Panc1 (cell line): ENCODE measurements at regions not wholly inside any gene's neighbourhood (a gene's known extent, or its start where the extent isn't known, plus 50 kb on each side); places are given as distances from the start of the nearest gene placed in this dataset.

Experiments
- ATAC-seq: fragments of 200-7000 bp; cut with Tn5 transposase; 2 replicates; pipeline ENCODE4 v1.9.1; 2020; ENCODE audit warnings: mild to moderate bottlenecking, moderate library complexity
- BruUV-seq: library from RNA; stranded (reverse); fragments of 400-500 nt; replicated peaks from 2 replicates; lab custom pipeline; 2021; lab: Mats Ljungman, UMichigan
- CTCF ChIA-PET: fragments of 300-600 bp; sonication (Branson Sonifier 250); formaldehyde crosslinking; loops from one replicate; lab custom pipeline; 2022; ENCODE audit warnings: antibody characterized with exemption; lab: Charles Lee
- POLR2A ChIA-PET: fragments of 300-600 bp; sonication (Branson Sonifier 250); formaldehyde crosslinking; loops from one replicate; lab custom pipeline; 2022; ENCODE audit warnings: antibody characterized with exemption; lab: Charles Lee
- DNase-seq: peaks from one replicate; pipeline ENCODE4 v3.0.0-alpha.2; 2010; ENCODE audit warnings: low read depth, low spot score
- H3K27ac ChIP-seq: 2 replicates; pipeline ENCODE4 v1.5.1; 2011; ENCODE audit warnings: mild to moderate bottlenecking, low read length, inconsistent platforms
- H3K27me3 ChIP-seq: fragments of 200-500 bp; sonication (Bioruptor generic); 2 replicates; pipeline ENCODE4 v1.6.0; 2014; ENCODE audit warnings: low read length, inconsistent platforms; ENCODE audit not compliant: control insufficient read depth, insufficient read depth
- H3K36me3 ChIP-seq: fragments of 200-500 bp; sonication (Bioruptor generic); 2 replicates; pipeline ENCODE4 v1.5.1; 2014; ENCODE audit warnings: inconsistent platforms, mild to moderate bottlenecking, low read length, moderate library complexity; ENCODE audit not compliant: control insufficient read depth, insufficient read depth
- H3K4me1 ChIP-seq: 2 replicates; pipeline ENCODE4 v1.5.1; 2011; ENCODE audit warnings: inconsistent platforms, mild to moderate bottlenecking, low read length, moderate library complexity; ENCODE audit not compliant: control insufficient read depth, insufficient read depth
- H3K4me3 ChIP-seq, 2 experiments: 2 replicates each; pipeline ENCODE4 v1.5.1; 2011 to 2012; ENCODE audit warnings: low read depth in 2 of 2, low read length in 2 of 2, mild to moderate bottlenecking in 2 of 2, inconsistent platforms in 1 of 2, moderate library complexity in 1 of 2
- H3K9me3 ChIP-seq: fragments of 200-500 bp; sonication (Bioruptor generic); 2 replicates; pipeline ENCODE4 v1.5.1; 2014; ENCODE audit warnings: low read depth, mild to moderate bottlenecking, inconsistent platforms, low read length, moderate library complexity; ENCODE audit not compliant: control insufficient read depth, insufficient read depth
- POLR2AphosphoS5 ChIP-seq: IDR thresholded peaks from 2 replicates; pipeline ENCODE4 v1.6.1; 2012; ENCODE audit warnings: mild to moderate bottlenecking, low read depth, low read length, moderate library complexity
- SIN3A ChIP-seq: IDR thresholded peaks from 2 replicates; pipeline ENCODE4 v1.6.1; 2012; ENCODE audit warnings: low read depth, mild to moderate bottlenecking, low read length, moderate library complexity, borderline replicate concordance; ENCODE audit not compliant: insufficient read depth
- TCF7L2 ChIP-seq: IDR thresholded peaks from 2 replicates; pipeline ENCODE4 v1.6.1; 2011; ENCODE audit warnings: mild to moderate bottlenecking, low read depth, low read length, inconsistent platforms
- in situ Hi-C: cut with HindIII; loops from 2 replicates; pipeline ENCODE4 v1.10.0; 2016; ENCODE audit warnings: low sequenced_read_pairs, low pct_unique_long_range_greater_than_20kb
- intact Hi-C: fragments of 100-400 bp; cut with micrococcal nuclease; formaldehyde crosslinking; loops from one replicate; pipeline ENCODE4 v1.10.0; 2022; ENCODE audit not compliant: unreplicated experiment
- TF ChIP-seq, protein P1 (sequence below): fragments of 450-650 bp; IDR thresholded peaks from 2 replicates; pipeline ENCODE4 v1.5.1; 2017; ENCODE audit warnings: mild to moderate bottlenecking
- TF ChIP-seq, protein P2 (sequence below), 2 experiments: IDR thresholded peaks; 2 replicates each; pipeline ENCODE4 v1.6.1; 2011 to 2012; ENCODE audit warnings: low read depth in 2 of 2, control low read depth in 1 of 2, low read length in 1 of 2, mild to moderate bottlenecking in 1 of 2, moderate library complexity in 1 of 2; ENCODE audit not compliant: insufficient read depth in 1 of 2

DNA sequence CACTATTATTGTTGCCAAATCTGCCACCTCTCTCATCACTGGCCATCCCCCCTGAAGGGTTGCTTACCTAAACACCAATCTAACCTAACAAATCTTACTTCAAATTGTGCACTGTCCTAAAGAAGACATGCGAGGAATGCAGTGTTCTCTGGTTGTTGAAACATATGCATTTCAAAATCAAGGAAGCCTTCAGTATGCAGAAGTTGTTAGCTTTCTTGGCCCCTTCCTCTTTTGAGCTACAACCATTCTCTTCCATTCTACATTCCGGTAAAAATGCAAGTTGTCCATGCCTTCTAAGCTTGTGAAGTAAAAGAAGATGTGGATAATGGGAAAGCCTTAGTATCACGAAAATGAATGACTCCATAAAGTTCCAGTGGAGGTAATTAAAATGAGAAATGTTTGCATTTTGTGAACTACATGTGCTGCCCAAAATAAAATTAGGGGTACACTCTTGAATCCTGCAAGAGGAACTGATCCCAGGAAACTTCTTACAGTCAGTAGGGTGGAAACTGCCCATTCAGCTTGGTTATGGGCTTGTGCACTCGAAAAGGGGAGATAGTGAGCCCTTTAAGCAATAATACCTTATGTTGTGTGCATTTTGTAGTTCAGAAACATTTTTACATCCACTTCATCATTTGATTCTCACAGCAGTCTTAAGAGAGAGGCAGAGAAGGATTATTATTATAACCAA lies 77.6 kb upstream of the ADRB2 start:
- Histone ChIP-seq H3K4me3 (no peak overlapping the region), H3K27ac (no peak overlapping the region), H3K27me3 (no peaks in the 10 kb centered on the region), H3K4me1 (no peaks in the 10 kb centered on the region), H3K9me3 (no peaks in the 10 kb centered on the region), H3K36me3 (no peaks in the 10 kb centered on the region)
- POLR2A ChIA-PET: no interaction called here
- no TSS peak for BruUV-seq
- in situ Hi-C loops (no loop called here), intact Hi-C loops (no loop called here)
- DNase-seq (no peak), ATAC-seq (no peak)
- CTCF ChIA-PET: no interaction called here
- TF ChIP-seq, protein P1, sequence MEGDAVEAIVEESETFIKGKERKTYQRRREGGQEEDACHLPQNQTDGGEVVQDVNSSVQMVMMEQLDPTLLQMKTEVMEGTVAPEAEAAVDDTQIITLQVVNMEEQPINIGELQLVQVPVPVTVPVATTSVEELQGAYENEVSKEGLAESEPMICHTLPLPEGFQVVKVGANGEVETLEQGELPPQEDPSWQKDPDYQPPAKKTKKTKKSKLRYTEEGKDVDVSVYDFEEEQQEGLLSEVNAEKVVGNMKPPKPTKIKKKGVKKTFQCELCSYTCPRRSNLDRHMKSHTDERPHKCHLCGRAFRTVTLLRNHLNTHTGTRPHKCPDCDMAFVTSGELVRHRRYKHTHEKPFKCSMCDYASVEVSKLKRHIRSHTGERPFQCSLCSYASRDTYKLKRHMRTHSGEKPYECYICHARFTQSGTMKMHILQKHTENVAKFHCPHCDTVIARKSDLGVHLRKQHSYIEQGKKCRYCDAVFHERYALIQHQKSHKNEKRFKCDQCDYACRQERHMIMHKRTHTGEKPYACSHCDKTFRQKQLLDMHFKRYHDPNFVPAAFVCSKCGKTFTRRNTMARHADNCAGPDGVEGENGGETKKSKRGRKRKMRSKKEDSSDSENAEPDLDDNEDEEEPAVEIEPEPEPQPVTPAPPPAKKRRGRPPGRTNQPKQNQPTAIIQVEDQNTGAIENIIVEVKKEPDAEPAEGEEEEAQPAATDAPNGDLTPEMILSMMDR: no peak
- no peak for TF ChIP-seq SIN3A
- TF ChIP-seq, protein P2, sequence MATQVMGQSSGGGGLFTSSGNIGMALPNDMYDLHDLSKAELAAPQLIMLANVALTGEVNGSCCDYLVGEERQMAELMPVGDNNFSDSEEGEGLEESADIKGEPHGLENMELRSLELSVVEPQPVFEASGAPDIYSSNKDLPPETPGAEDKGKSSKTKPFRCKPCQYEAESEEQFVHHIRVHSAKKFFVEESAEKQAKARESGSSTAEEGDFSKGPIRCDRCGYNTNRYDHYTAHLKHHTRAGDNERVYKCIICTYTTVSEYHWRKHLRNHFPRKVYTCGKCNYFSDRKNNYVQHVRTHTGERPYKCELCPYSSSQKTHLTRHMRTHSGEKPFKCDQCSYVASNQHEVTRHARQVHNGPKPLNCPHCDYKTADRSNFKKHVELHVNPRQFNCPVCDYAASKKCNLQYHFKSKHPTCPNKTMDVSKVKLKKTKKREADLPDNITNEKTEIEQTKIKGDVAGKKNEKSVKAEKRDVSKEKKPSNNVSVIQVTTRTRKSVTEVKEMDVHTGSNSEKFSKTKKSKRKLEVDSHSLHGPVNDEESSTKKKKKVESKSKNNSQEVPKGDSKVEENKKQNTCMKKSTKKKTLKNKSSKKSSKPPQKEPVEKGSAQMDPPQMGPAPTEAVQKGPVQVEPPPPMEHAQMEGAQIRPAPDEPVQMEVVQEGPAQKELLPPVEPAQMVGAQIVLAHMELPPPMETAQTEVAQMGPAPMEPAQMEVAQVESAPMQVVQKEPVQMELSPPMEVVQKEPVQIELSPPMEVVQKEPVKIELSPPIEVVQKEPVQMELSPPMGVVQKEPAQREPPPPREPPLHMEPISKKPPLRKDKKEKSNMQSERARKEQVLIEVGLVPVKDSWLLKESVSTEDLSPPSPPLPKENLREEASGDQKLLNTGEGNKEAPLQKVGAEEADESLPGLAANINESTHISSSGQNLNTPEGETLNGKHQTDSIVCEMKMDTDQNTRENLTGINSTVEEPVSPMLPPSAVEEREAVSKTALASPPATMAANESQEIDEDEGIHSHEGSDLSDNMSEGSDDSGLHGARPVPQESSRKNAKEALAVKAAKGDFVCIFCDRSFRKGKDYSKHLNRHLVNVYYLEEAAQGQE (IDR thresholded peaks at IDR 0.05; ENCODE audit: insufficient read depth in 1 of 2, low read depth in 2 of 2, low read length in 1 of 2): no peak
- TF ChIP-seq POLR2AphosphoS5: no peak
- TF ChIP-seq TCF7L2: no peak

DNA sequence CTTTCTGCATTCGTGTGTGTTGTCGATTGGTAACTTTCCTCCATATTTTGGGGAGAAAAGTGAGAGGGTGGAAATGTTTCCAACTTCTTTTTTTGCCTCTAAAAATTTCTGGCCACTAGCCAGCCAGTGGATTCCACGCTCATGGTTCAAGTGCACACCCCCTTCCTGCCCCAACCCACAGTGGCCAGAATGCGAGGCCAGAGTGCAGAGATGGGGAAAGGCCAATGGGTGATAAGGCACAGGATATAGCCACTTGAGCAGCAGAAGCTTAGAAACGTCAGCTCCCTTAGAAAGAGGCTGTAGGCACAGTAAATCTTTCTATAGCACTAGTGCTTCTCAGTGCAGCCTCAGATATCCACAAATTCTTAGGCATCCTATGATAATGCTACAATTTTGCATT lies 75.8 kb upstream of the ADRB2 start:
- ChIA-PET POLR2A (no interaction called here), CTCF (interaction anchor here (0.6 kb wide), 1 partner anchor 10 kb away, joined by 7 read pairs; no protein-coding TSS in a partner anchor)
- TF ChIP-seq, protein P1: no peak
- Histone ChIP-seq H3K27me3 (no peaks in the 10 kb centered on the region), H3K27ac (no peak overlapping the region), H3K36me3 (no peaks in the 10 kb centered on the region), H3K4me1 (no peaks in the 10 kb centered on the region), H3K4me3 (no peak overlapping the region), H3K9me3 (no peaks in the 10 kb centered on the region)
- ATAC-seq (no peak), DNase-seq (no peak)
- BruUV-seq: no TSS peak
- intact Hi-C loops (no loop called here), in situ Hi-C loops (no loop called here)
